GM12878 (cell line): ENCODE measurements at regions not wholly inside any gene's neighbourhood (a gene's known extent, or its start where the extent isn't known, plus 50 kb on each side); places are given as distances from the start of the nearest gene placed in this dataset.

Experiments used
- ATF7 ChIP-seq: fragments of 450-650 bp; IDR thresholded peaks from 2 replicates; pipeline ENCODE4 v1.6.1; 2016; ENCODE audit warnings: low read depth, mild to moderate bottlenecking
- CBX5 ChIP-seq: sonication (generic); IDR thresholded peaks from 2 replicates; pipeline ENCODE4 v1.6.1; 2016; ENCODE audit warnings: low read depth, moderate library complexity, mild to moderate bottlenecking, inconsistent platforms
- CREM ChIP-seq: IDR thresholded peaks from 2 replicates; pipeline ENCODE4 v1.6.1; 2014; ENCODE audit warnings: antibody characterized with exemption, low read depth
- FOXK2 ChIP-seq: fragments of 450-650 bp; IDR thresholded peaks from 2 replicates; pipeline ENCODE4 v1.6.1; 2017; ENCODE audit warnings: mild to moderate bottlenecking, moderate library complexity
- POLR2AphosphoS2 ChIP-seq: IDR thresholded peaks from 2 replicates; pipeline ENCODE4 v1.6.1; 2011; ENCODE audit warnings: low read depth, mild to moderate bottlenecking, low read length, improper control_type of control experiment, moderate library complexity
- SUPT20H ChIP-seq: IDR thresholded peaks from 2 replicates; pipeline ENCODE4 v1.6.1; 2011; ENCODE audit warnings: low read depth, mild to moderate bottlenecking, low read length, moderate library complexity, borderline replicate concordance; ENCODE audit not compliant: control insufficient read depth
- TARDBP ChIP-seq: IDR thresholded peaks from 2 replicates; pipeline ENCODE4 v1.6.1; 2016; ENCODE audit warnings: borderline replicate concordance
- TF ChIP-seq, protein P1 (sequence below): IDR thresholded peaks from 2 replicates; pipeline ENCODE4 v1.6.1; 2011; ENCODE audit warnings: low read depth, low read length, improper control_type of control experiment, borderline replicate concordance
- TF ChIP-seq, protein P2 (sequence below): fragments of 450-650 bp; IDR thresholded peaks from 2 replicates; pipeline ENCODE4 v1.6.1; 2014; ENCODE audit warnings: mild to moderate bottlenecking
- TF ChIP-seq, protein P3 (sequence below): fragments of 450-650 bp; IDR thresholded peaks from 2 replicates; pipeline ENCODE4 v1.6.1; 2017; ENCODE audit warnings: antibody characterized with exemption, mild to moderate bottlenecking, moderate library complexity
- TF ChIP-seq, protein P4 (sequence below): IDR thresholded peaks from 2 replicates; pipeline ENCODE4 v1.6.1; 2012; ENCODE audit warnings: low read depth, low read length, improper control_type of control experiment

DNA sequence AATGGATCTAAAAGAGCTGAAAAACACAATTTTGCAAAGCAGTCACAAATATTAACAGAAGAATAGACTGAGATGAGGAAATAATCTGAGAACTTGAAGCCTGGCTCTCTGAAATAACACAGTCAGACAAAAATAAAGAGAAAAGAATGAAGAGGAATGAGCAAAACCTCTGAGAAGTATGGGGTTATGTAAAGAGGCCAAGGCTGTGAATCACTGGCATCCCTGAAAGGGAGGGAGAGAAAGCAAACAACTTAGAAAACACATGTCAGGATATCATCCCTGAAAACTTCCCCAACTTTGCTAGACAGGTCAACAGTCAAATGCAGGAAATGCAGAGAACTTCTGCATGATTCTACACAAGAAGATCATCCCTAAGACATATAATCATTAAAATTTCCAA is 73.5 kb upstream of the LHCGR start (continued):
- no peak for TF ChIP-seq SUPT20H
- no peak for TF ChIP-seq CBX5
- TF ChIP-seq POLR2AphosphoS2: no peak
- TF ChIP-seq, protein P1, sequence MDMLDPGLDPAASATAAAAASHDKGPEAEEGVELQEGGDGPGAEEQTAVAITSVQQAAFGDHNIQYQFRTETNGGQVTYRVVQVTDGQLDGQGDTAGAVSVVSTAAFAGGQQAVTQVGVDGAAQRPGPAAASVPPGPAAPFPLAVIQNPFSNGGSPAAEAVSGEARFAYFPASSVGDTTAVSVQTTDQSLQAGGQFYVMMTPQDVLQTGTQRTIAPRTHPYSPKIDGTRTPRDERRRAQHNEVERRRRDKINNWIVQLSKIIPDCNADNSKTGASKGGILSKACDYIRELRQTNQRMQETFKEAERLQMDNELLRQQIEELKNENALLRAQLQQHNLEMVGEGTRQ: no peak
- no peak for TF ChIP-seq ATF7
- TF ChIP-seq FOXK2: no peak
- no peak for TF ChIP-seq CREM
- TF ChIP-seq TARDBP: no peak
- TF ChIP-seq, protein P2, sequence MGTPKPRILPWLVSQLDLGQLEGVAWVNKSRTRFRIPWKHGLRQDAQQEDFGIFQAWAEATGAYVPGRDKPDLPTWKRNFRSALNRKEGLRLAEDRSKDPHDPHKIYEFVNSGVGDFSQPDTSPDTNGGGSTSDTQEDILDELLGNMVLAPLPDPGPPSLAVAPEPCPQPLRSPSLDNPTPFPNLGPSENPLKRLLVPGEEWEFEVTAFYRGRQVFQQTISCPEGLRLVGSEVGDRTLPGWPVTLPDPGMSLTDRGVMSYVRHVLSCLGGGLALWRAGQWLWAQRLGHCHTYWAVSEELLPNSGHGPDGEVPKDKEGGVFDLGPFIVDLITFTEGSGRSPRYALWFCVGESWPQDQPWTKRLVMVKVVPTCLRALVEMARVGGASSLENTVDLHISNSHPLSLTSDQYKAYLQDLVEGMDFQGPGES: no peak
- TF ChIP-seq, protein P3, sequence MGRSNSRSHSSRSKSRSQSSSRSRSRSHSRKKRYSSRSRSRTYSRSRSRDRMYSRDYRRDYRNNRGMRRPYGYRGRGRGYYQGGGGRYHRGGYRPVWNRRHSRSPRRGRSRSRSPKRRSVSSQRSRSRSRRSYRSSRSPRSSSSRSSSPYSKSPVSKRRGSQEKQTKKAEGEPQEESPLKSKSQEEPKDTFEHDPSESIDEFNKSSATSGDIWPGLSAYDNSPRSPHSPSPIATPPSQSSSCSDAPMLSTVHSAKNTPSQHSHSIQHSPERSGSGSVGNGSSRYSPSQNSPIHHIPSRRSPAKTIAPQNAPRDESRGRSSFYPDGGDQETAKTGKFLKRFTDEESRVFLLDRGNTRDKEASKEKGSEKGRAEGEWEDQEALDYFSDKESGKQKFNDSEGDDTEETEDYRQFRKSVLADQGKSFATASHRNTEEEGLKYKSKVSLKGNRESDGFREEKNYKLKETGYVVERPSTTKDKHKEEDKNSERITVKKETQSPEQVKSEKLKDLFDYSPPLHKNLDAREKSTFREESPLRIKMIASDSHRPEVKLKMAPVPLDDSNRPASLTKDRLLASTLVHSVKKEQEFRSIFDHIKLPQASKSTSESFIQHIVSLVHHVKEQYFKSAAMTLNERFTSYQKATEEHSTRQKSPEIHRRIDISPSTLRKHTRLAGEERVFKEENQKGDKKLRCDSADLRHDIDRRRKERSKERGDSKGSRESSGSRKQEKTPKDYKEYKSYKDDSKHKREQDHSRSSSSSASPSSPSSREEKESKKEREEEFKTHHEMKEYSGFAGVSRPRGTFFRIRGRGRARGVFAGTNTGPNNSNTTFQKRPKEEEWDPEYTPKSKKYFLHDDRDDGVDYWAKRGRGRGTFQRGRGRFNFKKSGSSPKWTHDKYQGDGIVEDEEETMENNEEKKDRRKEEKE: no peak
- TF ChIP-seq, protein P4, sequence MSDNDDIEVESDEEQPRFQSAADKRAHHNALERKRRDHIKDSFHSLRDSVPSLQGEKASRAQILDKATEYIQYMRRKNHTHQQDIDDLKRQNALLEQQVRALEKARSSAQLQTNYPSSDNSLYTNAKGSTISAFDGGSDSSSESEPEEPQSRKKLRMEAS: no peak
- TF ChIP-seq, all 136 proteins: peak for 0
